ENCODE measurements at regions not wholly inside any gene's neighbourhood (a gene's known extent, or its start where the extent isn't known, plus 50 kb on each side); places are given as distances from the start of the nearest gene placed in this dataset.

DNA sequence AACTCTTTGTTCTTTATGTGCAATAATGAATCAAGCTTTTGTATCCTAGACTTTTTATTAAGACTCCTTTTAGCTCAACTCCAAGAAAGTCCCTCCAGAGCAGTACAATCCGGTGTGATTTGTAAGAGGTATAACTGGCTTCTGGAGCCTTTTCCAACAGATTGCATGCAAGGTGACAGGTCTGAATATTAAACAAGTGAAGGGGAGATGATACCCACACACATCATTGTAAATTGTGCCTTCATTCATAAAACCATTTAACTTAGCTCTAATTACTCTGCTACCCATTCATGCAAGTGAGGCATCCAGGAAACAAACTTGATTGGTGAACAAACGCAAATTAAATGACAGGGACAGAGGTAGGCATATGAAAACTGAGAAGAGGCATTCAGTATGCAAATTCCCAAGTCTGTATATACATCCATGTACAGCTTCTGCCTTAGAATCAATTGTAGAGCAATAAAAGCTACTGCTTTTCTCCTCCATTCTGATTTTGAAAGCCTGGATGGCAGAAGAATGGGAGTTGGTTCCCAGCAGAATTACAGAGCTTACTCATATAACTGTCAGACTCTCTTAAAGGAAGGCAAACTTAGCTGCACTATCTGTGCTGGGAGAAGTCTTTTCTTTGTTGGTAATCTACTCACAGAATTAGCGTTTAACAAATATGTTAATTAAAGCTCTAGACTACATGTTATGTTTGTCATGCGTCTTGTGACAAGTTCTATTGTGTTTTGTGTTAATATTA is 261.0 kb upstream of the CDH6 start:
- TF ChIP-seq, protein P1, sequence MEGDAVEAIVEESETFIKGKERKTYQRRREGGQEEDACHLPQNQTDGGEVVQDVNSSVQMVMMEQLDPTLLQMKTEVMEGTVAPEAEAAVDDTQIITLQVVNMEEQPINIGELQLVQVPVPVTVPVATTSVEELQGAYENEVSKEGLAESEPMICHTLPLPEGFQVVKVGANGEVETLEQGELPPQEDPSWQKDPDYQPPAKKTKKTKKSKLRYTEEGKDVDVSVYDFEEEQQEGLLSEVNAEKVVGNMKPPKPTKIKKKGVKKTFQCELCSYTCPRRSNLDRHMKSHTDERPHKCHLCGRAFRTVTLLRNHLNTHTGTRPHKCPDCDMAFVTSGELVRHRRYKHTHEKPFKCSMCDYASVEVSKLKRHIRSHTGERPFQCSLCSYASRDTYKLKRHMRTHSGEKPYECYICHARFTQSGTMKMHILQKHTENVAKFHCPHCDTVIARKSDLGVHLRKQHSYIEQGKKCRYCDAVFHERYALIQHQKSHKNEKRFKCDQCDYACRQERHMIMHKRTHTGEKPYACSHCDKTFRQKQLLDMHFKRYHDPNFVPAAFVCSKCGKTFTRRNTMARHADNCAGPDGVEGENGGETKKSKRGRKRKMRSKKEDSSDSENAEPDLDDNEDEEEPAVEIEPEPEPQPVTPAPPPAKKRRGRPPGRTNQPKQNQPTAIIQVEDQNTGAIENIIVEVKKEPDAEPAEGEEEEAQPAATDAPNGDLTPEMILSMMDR (conservative IDR thresholded peaks at IDR 0.05; ENCODE audit: low read length): no peak
- no peak for TF ChIP-seq EZH2phosphoT487 (IDR thresholded peaks at IDR 0.05; ENCODE audit: borderline replicate concordance, low read depth, low read length)

All from OCI-LY7 (cell line).